SK-N-SH (cell line): ENCODE measurements at regions not wholly inside any gene's neighbourhood (a gene's known extent, or its start where the extent isn't known, plus 50 kb on each side); places are given as distances from the start of the nearest gene placed in this dataset.

ENCODE experiments used
- POLR2AphosphoS5 ChIP-seq: IDR thresholded peaks from 2 replicates; pipeline ENCODE4 v1.6.1; 2012; ENCODE audit warnings: low read depth, low read length
- SMC3 ChIP-seq: IDR thresholded peaks from 2 replicates; pipeline ENCODE4 v1.6.1; 2012; ENCODE audit warnings: low read depth, low read length, improper control_type of control experiment
- YY1 ChIP-seq: IDR thresholded peaks from 2 replicates; pipeline ENCODE4 v1.4.0; 2012; ENCODE audit warnings: low read depth, mild to moderate bottlenecking
- TF ChIP-seq, protein P1 (sequence below): fragments of 200-600 bp; sonication (generic); IDR thresholded peaks from 2 replicates; pipeline ENCODE4 v1.6.1; 2017; ENCODE audit warnings: antibody characterized with exemption, mild to moderate bottlenecking, moderate library complexity

DNA sequence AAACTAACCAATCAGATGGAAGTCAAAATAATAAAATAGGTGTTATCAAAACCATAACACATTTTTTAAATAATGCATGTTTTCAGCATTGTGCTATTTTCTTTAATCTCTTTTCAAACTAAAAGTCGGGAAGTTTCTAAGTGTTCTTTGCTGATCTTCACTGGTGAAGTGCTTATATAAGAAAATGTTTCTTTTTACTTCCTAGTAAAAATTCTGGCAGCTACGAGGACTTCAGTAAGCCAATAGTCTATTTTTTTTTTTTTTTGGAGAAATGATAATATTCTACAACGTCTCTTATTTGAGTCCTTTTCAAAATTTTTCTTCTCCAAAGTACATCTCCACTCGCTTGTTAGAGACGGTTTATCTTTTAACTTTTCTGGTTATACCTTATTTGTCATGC, 448.0 kb downstream of the SLC6A15 start:
- TF ChIP-seq, protein P1, sequence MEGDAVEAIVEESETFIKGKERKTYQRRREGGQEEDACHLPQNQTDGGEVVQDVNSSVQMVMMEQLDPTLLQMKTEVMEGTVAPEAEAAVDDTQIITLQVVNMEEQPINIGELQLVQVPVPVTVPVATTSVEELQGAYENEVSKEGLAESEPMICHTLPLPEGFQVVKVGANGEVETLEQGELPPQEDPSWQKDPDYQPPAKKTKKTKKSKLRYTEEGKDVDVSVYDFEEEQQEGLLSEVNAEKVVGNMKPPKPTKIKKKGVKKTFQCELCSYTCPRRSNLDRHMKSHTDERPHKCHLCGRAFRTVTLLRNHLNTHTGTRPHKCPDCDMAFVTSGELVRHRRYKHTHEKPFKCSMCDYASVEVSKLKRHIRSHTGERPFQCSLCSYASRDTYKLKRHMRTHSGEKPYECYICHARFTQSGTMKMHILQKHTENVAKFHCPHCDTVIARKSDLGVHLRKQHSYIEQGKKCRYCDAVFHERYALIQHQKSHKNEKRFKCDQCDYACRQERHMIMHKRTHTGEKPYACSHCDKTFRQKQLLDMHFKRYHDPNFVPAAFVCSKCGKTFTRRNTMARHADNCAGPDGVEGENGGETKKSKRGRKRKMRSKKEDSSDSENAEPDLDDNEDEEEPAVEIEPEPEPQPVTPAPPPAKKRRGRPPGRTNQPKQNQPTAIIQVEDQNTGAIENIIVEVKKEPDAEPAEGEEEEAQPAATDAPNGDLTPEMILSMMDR, result no peak
- no peak for TF ChIP-seq YY1
- no peak for TF ChIP-seq SMC3
- no peak for TF ChIP-seq POLR2AphosphoS5
